Hindlimb muscle (tissue), 1 donor: ENCODE measurements at regions not wholly inside any gene's neighbourhood (a gene's known extent, or its start where the extent isn't known, plus 50 kb on each side); places are given as distances from the start of the nearest gene placed in this dataset.

Experiments used
- DNase-seq: peaks from one replicate; pipeline ENCODE4 v3.0.0-alpha.2; 2013

DNA sequence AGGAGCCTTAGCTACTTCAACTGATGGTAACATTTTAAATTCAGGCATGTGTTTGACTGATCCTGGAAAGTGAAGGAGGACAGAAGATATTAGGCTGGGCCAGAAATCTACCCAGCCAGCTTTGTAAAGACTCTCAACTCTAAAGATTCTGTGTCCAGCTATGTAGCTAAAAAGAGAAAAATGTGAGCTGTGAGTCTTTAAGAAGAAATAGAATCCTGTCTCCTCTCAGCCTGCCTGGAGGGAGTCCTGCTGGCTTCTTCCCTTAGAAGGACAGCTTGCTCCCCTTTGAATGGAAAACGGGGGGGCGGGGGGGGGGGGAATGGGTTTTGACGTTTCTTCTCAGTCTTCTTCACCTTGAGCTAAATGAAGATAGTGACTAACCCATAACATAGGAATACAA, 54.3 kb upstream of the INTU start:
- DNase-seq: no peak

DNA sequence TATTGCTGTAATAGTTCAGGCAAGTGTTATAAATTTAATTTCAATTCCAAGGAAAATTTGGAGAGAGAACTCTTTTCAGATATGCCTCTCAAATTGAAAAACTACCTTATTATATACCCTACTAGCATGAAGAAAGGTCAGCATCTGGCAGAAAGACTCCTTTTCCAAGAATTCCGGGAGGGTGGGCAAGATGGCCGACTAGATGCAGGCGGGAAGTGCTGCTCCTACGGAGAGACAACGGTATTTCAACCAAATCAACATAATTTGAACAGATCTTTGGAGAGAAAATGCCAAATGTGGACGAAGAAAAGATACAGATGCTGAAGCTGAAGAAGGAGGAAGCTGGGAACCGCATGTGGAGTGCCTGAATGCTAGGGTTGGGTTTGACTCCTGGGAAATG, 53.8 kb upstream of the INTU start:
- no peak for DNase-seq

DNA sequence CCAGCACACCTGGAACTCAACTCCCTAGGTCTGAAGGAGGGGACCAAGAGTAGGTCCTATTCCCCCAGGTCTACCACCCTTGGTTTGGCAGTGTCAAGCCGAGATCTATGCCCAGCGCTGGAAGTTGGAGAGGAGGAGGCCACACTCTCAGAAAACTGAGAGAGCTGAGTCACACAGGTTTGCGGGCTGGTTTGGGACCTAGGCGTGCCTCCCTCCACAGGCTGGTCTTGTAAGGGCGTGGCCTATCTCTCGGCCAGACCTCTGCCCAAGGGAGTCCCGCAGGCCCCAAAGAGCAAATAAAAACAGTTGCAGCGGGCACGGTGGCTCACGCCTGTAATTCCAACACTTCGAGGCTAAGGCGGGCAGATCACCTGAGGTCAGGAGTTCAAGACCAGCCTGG, 52.9 kb upstream of the INTU start:
- no peak for DNase-seq

DNA sequence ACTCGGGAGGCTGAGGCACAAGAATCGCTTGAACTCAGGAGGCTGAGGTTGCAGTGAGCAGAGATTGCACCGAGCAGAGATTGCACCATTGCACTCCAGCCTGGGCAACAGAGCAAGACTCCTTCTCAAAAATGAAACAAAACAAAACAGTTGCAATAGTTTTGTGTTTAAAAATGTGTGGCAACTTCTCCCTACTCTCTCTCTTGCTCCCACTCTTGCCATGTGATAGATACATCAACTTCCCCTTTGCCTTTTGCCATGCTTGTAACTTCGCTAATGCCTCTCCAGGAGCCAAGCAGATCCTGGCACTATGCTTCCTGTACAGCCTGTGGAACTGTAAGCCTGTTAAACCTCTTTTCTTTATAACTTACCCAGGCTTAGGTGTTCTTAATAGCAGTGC, 52.5 kb upstream of the INTU start:
- DNase-seq: no peak

DNA sequence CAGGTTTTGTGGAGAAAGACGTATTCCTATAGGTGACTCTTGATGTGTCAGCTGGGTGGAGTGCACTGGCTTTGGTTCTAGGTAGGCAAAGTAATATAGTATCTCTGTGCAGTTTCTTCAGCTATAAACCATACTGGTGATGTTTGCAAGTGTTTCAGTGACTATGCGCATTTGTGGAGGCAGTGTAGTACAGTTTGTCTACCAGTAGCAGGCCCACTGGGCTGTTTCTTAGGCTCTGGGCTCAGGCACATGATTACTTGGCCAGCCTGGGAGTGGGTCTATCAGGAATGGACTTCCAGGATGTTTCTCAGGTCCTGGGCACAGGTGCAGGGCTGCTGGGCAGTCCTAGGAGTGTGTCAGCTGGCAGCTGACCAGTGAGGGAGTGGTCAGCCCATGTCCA, 51.9 kb upstream of the INTU start:
- DNase-seq: no peak
